ENCODE measurements at regions not wholly inside any gene's neighbourhood (a gene's known extent, or its start where the extent isn't known, plus 50 kb on each side); places are given as distances from the start of the nearest gene placed in this dataset.

DNA sequence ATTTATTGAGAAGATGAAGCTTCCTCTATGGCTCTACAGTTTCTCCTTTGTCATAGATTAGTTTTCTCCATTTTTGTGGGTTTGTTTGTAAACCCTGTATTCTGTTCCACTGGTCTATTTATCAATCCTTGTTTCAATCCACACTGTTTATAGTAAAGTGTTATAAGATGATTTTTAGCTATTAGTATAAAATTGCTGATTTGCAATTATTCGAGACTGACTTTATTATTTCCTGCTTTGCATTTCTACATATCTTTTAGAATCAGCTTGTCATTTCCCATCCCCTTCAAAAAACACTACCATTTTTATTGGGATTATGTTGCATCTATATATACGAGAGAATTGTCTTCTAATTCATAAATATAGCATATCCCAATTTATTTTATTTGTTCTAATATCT lies 325.9 kb upstream of the EPHA7 start:
- Histone ChIP-seq H3K9me3 (ENCODE audit: control insufficient read depth in 2 of 3, insufficient read depth in 1 of 3, low read length in 3 of 3) (peaks cover 0 to 5% (median 0%) of the 10 kb centered on the region in 3 donors), H3K27me3 (ENCODE audit: control insufficient read depth, insufficient read depth, low read length) (no peaks in the 10 kb centered on the region), H3K9ac (ENCODE audit: low read length in 3 of 3) (no peak overlapping the region), H3K36me3 (ENCODE audit: control insufficient read depth in 2 of 3, insufficient read depth in 3 of 3, low read length in 3 of 3) (no peaks in the 10 kb centered on the region), H3K4me3 (ENCODE audit: low read length in 3 of 3) (no peak overlapping the region), H3K27ac (ENCODE audit: low read depth in 2 of 2, low read length in 2 of 2) (no peak overlapping the region), H3K4me1 (ENCODE audit: control insufficient read depth in 2 of 3, insufficient read depth in 2 of 3, low read depth in 1 of 3, low read length in 3 of 3) (no peaks in the 10 kb centered on the region)
- intact Hi-C loops (cut with DNase I), result no loop called here
- no peak for FAIRE-seq
- DNase-seq, result no peak
- TF ChIP-seq, protein P1, sequence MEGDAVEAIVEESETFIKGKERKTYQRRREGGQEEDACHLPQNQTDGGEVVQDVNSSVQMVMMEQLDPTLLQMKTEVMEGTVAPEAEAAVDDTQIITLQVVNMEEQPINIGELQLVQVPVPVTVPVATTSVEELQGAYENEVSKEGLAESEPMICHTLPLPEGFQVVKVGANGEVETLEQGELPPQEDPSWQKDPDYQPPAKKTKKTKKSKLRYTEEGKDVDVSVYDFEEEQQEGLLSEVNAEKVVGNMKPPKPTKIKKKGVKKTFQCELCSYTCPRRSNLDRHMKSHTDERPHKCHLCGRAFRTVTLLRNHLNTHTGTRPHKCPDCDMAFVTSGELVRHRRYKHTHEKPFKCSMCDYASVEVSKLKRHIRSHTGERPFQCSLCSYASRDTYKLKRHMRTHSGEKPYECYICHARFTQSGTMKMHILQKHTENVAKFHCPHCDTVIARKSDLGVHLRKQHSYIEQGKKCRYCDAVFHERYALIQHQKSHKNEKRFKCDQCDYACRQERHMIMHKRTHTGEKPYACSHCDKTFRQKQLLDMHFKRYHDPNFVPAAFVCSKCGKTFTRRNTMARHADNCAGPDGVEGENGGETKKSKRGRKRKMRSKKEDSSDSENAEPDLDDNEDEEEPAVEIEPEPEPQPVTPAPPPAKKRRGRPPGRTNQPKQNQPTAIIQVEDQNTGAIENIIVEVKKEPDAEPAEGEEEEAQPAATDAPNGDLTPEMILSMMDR (IDR thresholded peaks at IDR 0.05; ENCODE audit: borderline replicate concordance, extremely low read depth, insufficient read depth), result no peak

DNA sequence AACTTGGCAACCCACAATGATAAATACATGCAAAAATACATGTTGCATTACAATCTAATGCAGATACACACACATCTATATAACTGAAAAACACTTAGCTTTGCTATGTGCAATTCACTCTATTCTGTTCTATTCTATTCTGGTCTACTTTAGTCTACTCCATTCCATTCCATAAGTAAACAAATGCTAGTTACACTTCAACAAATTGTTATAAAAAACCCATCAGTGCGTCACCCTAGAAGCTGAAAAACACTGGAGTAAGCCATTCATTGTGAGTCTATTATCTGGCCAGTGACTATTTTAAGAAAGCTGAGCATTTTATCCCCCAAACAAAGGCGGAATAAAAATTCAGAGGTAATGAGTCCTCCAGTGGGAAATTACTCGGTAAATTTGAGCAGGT lies 315.7 kb upstream of the EPHA7 start:
- TF ChIP-seq, protein P1 (IDR thresholded peaks at IDR 0.05; ENCODE audit: borderline replicate concordance, extremely low read depth, insufficient read depth), result no peak
- no peaks in the 10 kb centered on the region for H3K4me1 ChIP-seq (ENCODE audit: control insufficient read depth in 2 of 3, insufficient read depth in 2 of 3, low read depth in 1 of 3, low read length in 3 of 3)
- no peak overlapping the region for H3K27ac ChIP-seq (ENCODE audit: low read depth in 2 of 2, low read length in 2 of 2)
- no peak overlapping the region for H3K4me3 ChIP-seq (ENCODE audit: low read length in 3 of 3)
- DNase-seq (peak in 2 of 5 donors; percentile 12 to 13), FAIRE-seq (no peak)
- H3K9ac ChIP-seq (ENCODE audit: low read length in 3 of 3), result no peak overlapping the region
- intact Hi-C loops (cut with DNase I), result no loop called here
- H3K27me3 ChIP-seq (ENCODE audit: control insufficient read depth, insufficient read depth, low read length), result no peaks in the 10 kb centered on the region
- H3K9me3 ChIP-seq (ENCODE audit: control insufficient read depth in 2 of 3, insufficient read depth in 1 of 3, low read length in 3 of 3), result no peaks in the 10 kb centered on the region
- no peaks in the 10 kb centered on the region for H3K36me3 ChIP-seq (ENCODE audit: control insufficient read depth in 2 of 3, insufficient read depth in 3 of 3, low read length in 3 of 3)

DNA sequence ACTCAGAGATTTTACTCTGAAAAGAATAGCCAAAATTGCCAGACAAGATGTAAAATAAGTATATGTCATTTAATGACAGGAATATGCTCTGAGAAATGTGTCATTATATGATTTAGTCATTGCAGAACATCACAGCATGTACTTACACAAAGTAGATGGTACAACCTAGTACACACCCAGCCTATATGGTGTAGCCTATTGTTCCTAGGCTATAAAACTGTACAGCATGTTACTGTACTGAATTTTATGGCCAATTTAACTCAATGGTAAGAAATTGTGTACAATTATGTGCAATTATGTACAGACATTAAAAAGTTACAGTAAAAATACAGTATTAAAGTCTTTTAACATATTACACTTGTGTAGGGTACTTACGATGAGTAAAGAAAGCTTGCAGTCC lies 311.9 kb upstream of the EPHA7 start:
- H3K9ac ChIP-seq (ENCODE audit: low read length in 3 of 3), result no peak overlapping the region
- FAIRE-seq (no peak), DNase-seq (no peak)
- intact Hi-C loops (cut with DNase I), result no loop called here
- no peaks in the 10 kb centered on the region for H3K36me3 ChIP-seq (ENCODE audit: control insufficient read depth in 2 of 3, insufficient read depth in 3 of 3, low read length in 3 of 3)
- TF ChIP-seq, protein P1 (IDR thresholded peaks at IDR 0.05; ENCODE audit: borderline replicate concordance, extremely low read depth, insufficient read depth), result no peak
- H3K27ac ChIP-seq (ENCODE audit: low read depth in 2 of 2, low read length in 2 of 2), result no peak overlapping the region
- H3K9me3 ChIP-seq (ENCODE audit: control insufficient read depth in 2 of 3, insufficient read depth in 1 of 3, low read length in 3 of 3), result no peaks in the 10 kb centered on the region
- H3K4me1 ChIP-seq (ENCODE audit: control insufficient read depth in 2 of 3, insufficient read depth in 2 of 3, low read depth in 1 of 3, low read length in 3 of 3), result no peaks in the 10 kb centered on the region
- H3K27me3 ChIP-seq (ENCODE audit: control insufficient read depth, insufficient read depth, low read length), result no peaks in the 10 kb centered on the region
- no peak overlapping the region for H3K4me3 ChIP-seq (ENCODE audit: low read length in 3 of 3)

DNA sequence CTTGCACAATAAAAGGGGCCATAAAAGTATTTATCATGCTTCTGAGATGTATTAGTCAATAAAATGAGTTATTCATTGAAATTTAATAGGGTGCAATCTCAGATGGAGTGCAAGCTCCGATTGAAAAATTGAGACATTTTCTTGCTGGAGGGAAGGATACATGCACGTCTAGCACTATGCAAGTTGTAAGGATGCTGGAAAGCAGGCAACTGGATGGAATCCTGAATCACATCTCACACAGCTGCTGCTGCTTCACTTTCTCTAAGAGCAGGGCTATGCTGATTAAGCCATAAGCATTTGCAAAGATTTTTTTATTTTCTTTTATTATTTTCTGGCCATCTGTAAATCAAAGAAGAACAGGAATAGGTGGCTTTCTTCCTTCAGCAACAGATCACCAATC lies 308.8 kb upstream of the EPHA7 start:
- Histone ChIP-seq H3K4me1 (ENCODE audit: control insufficient read depth in 2 of 3, insufficient read depth in 2 of 3, low read depth in 1 of 3, low read length in 3 of 3) (no peaks in the 10 kb centered on the region), H3K4me3 (ENCODE audit: low read length in 3 of 3) (no peak overlapping the region), H3K27ac (ENCODE audit: low read depth in 2 of 2, low read length in 2 of 2) (no peak overlapping the region), H3K27me3 (ENCODE audit: control insufficient read depth, insufficient read depth, low read length) (no peaks in the 10 kb centered on the region), H3K36me3 (ENCODE audit: control insufficient read depth in 2 of 3, insufficient read depth in 3 of 3, low read length in 3 of 3) (no peaks in the 10 kb centered on the region), H3K9me3 (ENCODE audit: control insufficient read depth in 2 of 3, insufficient read depth in 1 of 3, low read length in 3 of 3) (no peaks in the 10 kb centered on the region), H3K9ac (ENCODE audit: low read length in 3 of 3) (no peak overlapping the region)
- FAIRE-seq (no peak), DNase-seq (no peak)
- TF ChIP-seq, protein P1 (IDR thresholded peaks at IDR 0.05; ENCODE audit: borderline replicate concordance, extremely low read depth, insufficient read depth), result no peak
- intact Hi-C loops (cut with DNase I), result no loop called here

All from kidney (tissue), 13 donors.